WTC11 (cell line): ENCODE measurements at regions not wholly inside any gene's neighbourhood (a gene's known extent, or its start where the extent isn't known, plus 50 kb on each side); places are given as distances from the start of the nearest gene placed in this dataset.

Source experiments
- ATAC-seq: fragments of 200-7000 bp; cut with Tn5 transposase; 2 replicates; pipeline ENCODE4 v1.10.0; 2021; ENCODE audit warnings: mild to moderate bottlenecking, moderate library complexity
- CTCF ChIA-PET: fragments of 300-600 bp; sonication (Branson Sonifier 250); formaldehyde crosslinking; loops from one replicate; lab custom pipeline; 2021; ENCODE audit warnings: antibody characterized with exemption; lab: Charles Lee
- POLR2A ChIA-PET: fragments of 350-600 bp; sonication (Branson Sonifier 250); formaldehyde crosslinking; loops from one replicate; lab custom pipeline; 2021; ENCODE audit warnings: antibody characterized with exemption; lab: Charles Lee
- DNase-seq: peaks from one replicate; pipeline ENCODE4 v3.0.0; 2021; ENCODE audit warnings: low spot score
- H3K27ac Mint-ChIP-seq: 2 replicates; pipeline ENCODE4 v1.8.0; 2021; ENCODE audit warnings: mixed read lengths
- H3K27me3 Mint-ChIP-seq: 2 replicates; pipeline ENCODE4 v1.8.0; 2021; ENCODE audit warnings: low read depth, mild to moderate bottlenecking, moderate library complexity, mixed read lengths
- H3K36me3 Mint-ChIP-seq: 2 replicates; pipeline ENCODE4 v1.8.0; 2021; ENCODE audit warnings: mixed read lengths
- H3K4me1 Mint-ChIP-seq: 2 replicates; pipeline ENCODE4 v1.8.0; 2022; ENCODE audit warnings: mixed read lengths
- H3K4me3 Mint-ChIP-seq: 2 replicates; pipeline ENCODE4 v1.8.0; 2021; ENCODE audit warnings: mild to moderate bottlenecking, moderate library complexity, mixed read lengths
- H3K9me3 Mint-ChIP-seq: 2 replicates; pipeline ENCODE4 v1.8.0; 2021; ENCODE audit warnings: mixed read lengths
- AFF4 ChIP-seq: sonication (generic); formaldehyde crosslinking; IDR thresholded peaks from 2 replicates; pipeline ENCODE4 v1.8.1; 2023; ENCODE audit warnings: mild to moderate bottlenecking, missing genetic modification reagents, borderline replicate concordance
- CREM ChIP-seq: sonication (generic); formaldehyde crosslinking; IDR thresholded peaks from 2 replicates; pipeline ENCODE4 v1.8.1; 2022; ENCODE audit warnings: mild to moderate bottlenecking, missing genetic modification reagents, moderate library complexity
- ERG ChIP-seq: fragments of 250-450 bp; sonication (Bioruptor Pico); IDR thresholded peaks from 2 replicates; pipeline ENCODE4 v1.8.0; 2021; ENCODE audit warnings: mild to moderate bottlenecking
- FOXJ3 ChIP-seq: sonication (generic); formaldehyde crosslinking; IDR thresholded peaks from 2 replicates; pipeline ENCODE4 v1.9.0; 2021; ENCODE audit warnings: missing genetic modification reagents, mild to moderate bottlenecking, borderline replicate concordance
- GRHL2 ChIP-seq: fragments of 250-450 bp; sonication (Bioruptor Pico); IDR thresholded peaks from 2 replicates; pipeline ENCODE4 v1.8.0; 2022; ENCODE audit warnings: mild to moderate bottlenecking, moderate library complexity; ENCODE audit not compliant: insufficient replicate concordance, severe bottlenecking
- IRF2 ChIP-seq: sonication (generic); formaldehyde crosslinking; IDR thresholded peaks from 2 replicates; pipeline ENCODE4 v1.8.0; 2022; ENCODE audit warnings: low read depth, missing genetic modification reagents, borderline replicate concordance
- JUN ChIP-seq: sonication (generic); formaldehyde crosslinking; IDR thresholded peaks from 2 replicates; pipeline ENCODE4 v1.8.0; 2023; ENCODE audit warnings: mild to moderate bottlenecking, missing genetic modification reagents
- KAT7 ChIP-seq: sonication (generic); formaldehyde crosslinking; IDR thresholded peaks from 2 replicates; pipeline ENCODE4 v1.8.1; 2023; ENCODE audit warnings: missing genetic modification reagents, mild to moderate bottlenecking, borderline replicate concordance
- NFATC4 ChIP-seq: fragments of 250-450 bp; sonication (Bioruptor Pico); IDR thresholded peaks from 2 replicates; pipeline ENCODE4 v1.9.0; 2021; ENCODE audit warnings: mild to moderate bottlenecking
- NR2C2 ChIP-seq: sonication (generic); formaldehyde crosslinking; IDR thresholded peaks from 2 replicates; pipeline ENCODE4 v1.8.0; 2022; ENCODE audit warnings: mild to moderate bottlenecking, missing genetic modification reagents
- TEAD4 ChIP-seq: sonication (generic); formaldehyde crosslinking; IDR thresholded peaks from 2 replicates; pipeline ENCODE4 v1.8.0; 2022; ENCODE audit warnings: mild to moderate bottlenecking, missing genetic modification reagents
- TP53 ChIP-seq: sonication (generic); formaldehyde crosslinking; IDR thresholded peaks from 2 replicates; pipeline ENCODE4 v1.8.1; 2023; ENCODE audit warnings: mild to moderate bottlenecking, missing genetic modification reagents
- ZNF121 ChIP-seq: sonication (generic); formaldehyde crosslinking; IDR thresholded peaks from 2 replicates; pipeline ENCODE4 v1.8.0; 2023; ENCODE audit warnings: missing genetic modification reagents
- ZNF138 ChIP-seq: sonication (generic); formaldehyde crosslinking; conservative IDR thresholded peaks from 2 replicates; pipeline ENCODE4 v1.8.1; 2022; ENCODE audit warnings: mild to moderate bottlenecking, moderate library complexity, missing genetic modification reagents
- ZNF232 ChIP-seq: sonication (generic); formaldehyde crosslinking; IDR thresholded peaks from 2 replicates; pipeline ENCODE4 v1.8.0; 2022; ENCODE audit warnings: mild to moderate bottlenecking, missing genetic modification reagents
- ZNF263 ChIP-seq: sonication (generic); formaldehyde crosslinking; IDR thresholded peaks from 2 replicates; pipeline ENCODE4 v1.8.1; 2022; ENCODE audit warnings: low read depth, mild to moderate bottlenecking, moderate library complexity, missing genetic modification reagents
- ZNF512 ChIP-seq: sonication (generic); formaldehyde crosslinking; IDR thresholded peaks from 2 replicates; pipeline ENCODE4 v1.8.1; 2022; ENCODE audit warnings: missing genetic modification reagents, borderline replicate concordance
- ZNF532 ChIP-seq: fragments of 250-450 bp; sonication (Bioruptor Pico); IDR thresholded peaks from 2 replicates; pipeline ENCODE4 v1.9.0; 2021; ENCODE audit warnings: mild to moderate bottlenecking, borderline replicate concordance

DNA sequence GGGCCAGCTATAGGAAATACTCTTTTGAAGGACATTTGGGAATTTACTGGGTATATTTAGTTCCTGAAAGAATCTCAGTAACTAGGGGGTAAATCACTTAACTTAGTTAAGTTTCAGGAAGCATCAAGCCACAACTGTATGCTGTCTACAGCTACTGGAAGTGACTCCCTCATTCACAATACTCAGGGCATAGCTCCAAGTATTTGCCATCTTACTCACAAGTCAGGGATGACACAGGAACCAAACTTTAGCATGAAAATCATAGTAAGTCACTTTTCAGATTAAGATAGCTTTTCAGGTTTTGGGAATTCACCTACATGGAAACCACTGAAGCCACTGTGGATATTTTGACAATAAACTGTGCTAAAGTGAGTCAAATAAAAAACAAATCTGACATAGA, 242.4 kb upstream of the ATP10B start:
- H3K9me3 Mint-ChIP-seq: peaks cover 5% of the 10 kb centered on the region; the same call in 1 of the 2 replicates
- H3K27ac Mint-ChIP-seq: no peak overlapping the region
- H3K27me3 Mint-ChIP-seq: peaks cover 3% of the 10 kb centered on the region; the same call in 1 of the 2 replicates
- H3K4me1 Mint-ChIP-seq: no peaks in the 10 kb centered on the region
- ChIA-PET POLR2A (no interaction called here), CTCF (no interaction called here)
- no peaks in the 10 kb centered on the region for H3K36me3 Mint-ChIP-seq
- ATAC-seq (no peak), DNase-seq (no peak)
- no peak for TF ChIP-seq ERG (CRISPR knock-in tag)
- TF ChIP-seq IRF2 (CRISPR knock-in tag): no peak
- TF ChIP-seq JUN (CRISPR knock-in tag): no peak
- TF ChIP-seq TP53 (CRISPR knock-in tag): no peak
- no peak for TF ChIP-seq FOXJ3 (CRISPR knock-in tag)
- TF ChIP-seq GRHL2 (CRISPR knock-in tag): no peak
- TF ChIP-seq ZNF138: no peak
- no peak for TF ChIP-seq ZNF121 (CRISPR knock-in tag)
- TF ChIP-seq ZNF263 (CRISPR knock-in tag): no peak
- TF ChIP-seq ZNF232 (CRISPR knock-in tag): no peak
- no peak for TF ChIP-seq NFATC4 (CRISPR knock-in tag)
- TF ChIP-seq CREM (CRISPR knock-in tag): no peak
- no peak for TF ChIP-seq NR2C2 (CRISPR knock-in tag)
- TF ChIP-seq TEAD4 (CRISPR knock-in tag): no peak
- no peak for TF ChIP-seq ZNF532 (CRISPR knock-in tag)
- no peak for TF ChIP-seq AFF4 (CRISPR knock-in tag)
- no peak for TF ChIP-seq KAT7
- no peak for TF ChIP-seq ZNF512 (CRISPR knock-in tag)
- H3K4me3 Mint-ChIP-seq: no peak overlapping the region
